ENCODE measurements at regions not wholly inside any gene's neighbourhood (a gene's known extent, or its start where the extent isn't known, plus 50 kb on each side); places are given as distances from the start of the nearest gene placed in this dataset.

GRCh38 chr12:45648070-45648469 is 81.4 kb upstream of the ARID2 start:
- intact Hi-C loops (cut with DNase I), result no loop called here
- no peak for TF ChIP-seq CTCF (IDR thresholded peaks at IDR 0.05)
- Histone ChIP-seq H3K27ac (no peak overlapping the region), H3K36me3 (no peaks in the 10 kb centered on the region), H3K9me3 (no peaks in the 10 kb centered on the region), H3K4me1 (peaks cover 0 to 19% of the 10 kb centered on the region in 2 donors), H3K4me3 (no peak overlapping the region), H3K27me3 (no peaks in the 10 kb centered on the region)
- no peak for ATAC-seq
- DNase-seq, result no peak

GRCh38 chr12:45651029-45651428 is 78.5 kb upstream of the ARID2 start:
- Histone ChIP-seq H3K4me1 (no peaks in the 10 kb centered on the region), H3K36me3 (no peaks in the 10 kb centered on the region), H3K27me3 (no peaks in the 10 kb centered on the region), H3K9me3 (no peaks in the 10 kb centered on the region), H3K27ac (no peak overlapping the region), H3K4me3 (no peak overlapping the region)
- intact Hi-C loops (cut with DNase I), result no loop called here
- ATAC-seq (no peak), DNase-seq (no peak)
- no peak for TF ChIP-seq CTCF (IDR thresholded peaks at IDR 0.05)

- Histone ChIP-seq H3K4me3 (no peak overlapping the region), H3K27me3 (no peaks in the 10 kb centered on the region), H3K36me3 (no peaks in the 10 kb centered on the region), H3K27ac (no peak overlapping the region), H3K4me1 (no peaks in the 10 kb centered on the region), H3K9me3 (no peaks in the 10 kb centered on the region)
- DNase-seq, result no peak
- intact Hi-C loops (cut with DNase I), result no loop called here
- no peak for TF ChIP-seq CTCF (IDR thresholded peaks at IDR 0.05)
- ATAC-seq, result no peak
Measured at GRCh38 chr12:45654002-45654665, 75.4 kb upstream of the ARID2 start.

- ATAC-seq, result peak; percentile 45
Measured at GRCh38 chr12:45655186-45655585, 74.3 kb upstream of the ARID2 start.

GRCh38 chr12:45655743-45656142 is 73.8 kb upstream of the ARID2 start:
- no peak overlapping the region for H3K4me3 ChIP-seq
- intact Hi-C loops (cut with DNase I), result no loop called here
- no peak for ATAC-seq
- peaks cover 0 to 5% of the 10 kb centered on the region in 2 donors for H3K4me1 ChIP-seq
- no peaks in the 10 kb centered on the region for H3K27me3 ChIP-seq
- no peaks in the 10 kb centered on the region for H3K9me3 ChIP-seq
- no peak for DNase-seq
- no peaks in the 10 kb centered on the region for H3K36me3 ChIP-seq
- H3K27ac ChIP-seq, result no peak overlapping the region
- TF ChIP-seq CTCF (IDR thresholded peaks at IDR 0.05), result no peak

More at GRCh38 chr12:45655186-45655585, 74.3 kb upstream of the ARID2 start:
- no peak for DNase-seq
- Histone ChIP-seq H3K4me3 (no peak overlapping the region), H3K9me3 (no peaks in the 10 kb centered on the region), H3K27ac (no peak overlapping the region), H3K4me1 (peaks cover 0 to 2% of the 10 kb centered on the region in 2 donors), H3K27me3 (no peaks in the 10 kb centered on the region), H3K36me3 (no peaks in the 10 kb centered on the region)
- intact Hi-C loops (cut with DNase I), result no loop called here
- no peak for TF ChIP-seq CTCF (IDR thresholded peaks at IDR 0.05)
